ENCODE measurements at regions not wholly inside any gene's neighbourhood (a gene's known extent, or its start where the extent isn't known, plus 50 kb on each side); places are given as distances from the start of the nearest gene placed in this dataset.
"Not testable (repeated sequence)": the region's sequence is repeated elsewhere in the genome, so short reads cannot be mapped to it uniquely, and the experiment has no call there.

DNA sequence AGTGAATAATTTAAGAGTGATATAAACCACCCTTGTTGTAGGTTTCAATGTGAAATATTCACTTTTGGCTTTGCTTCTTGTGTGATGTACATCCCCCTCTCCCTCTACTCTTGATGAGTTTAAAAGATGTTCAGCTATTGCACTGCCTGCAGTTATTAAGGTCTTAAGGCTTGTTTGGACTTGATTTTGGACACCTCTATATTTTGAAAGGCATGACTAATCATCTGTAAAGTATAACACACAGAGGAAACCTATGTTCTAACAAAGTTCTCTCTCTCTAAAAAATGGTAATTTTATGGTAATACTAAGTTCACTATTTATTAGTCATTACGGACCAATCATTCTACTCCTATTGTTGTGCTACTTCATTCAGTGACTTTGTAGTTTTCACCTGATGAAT, 1719.9 kb downstream of the GRIK2 start:
- no peak for DNase-seq

DNA sequence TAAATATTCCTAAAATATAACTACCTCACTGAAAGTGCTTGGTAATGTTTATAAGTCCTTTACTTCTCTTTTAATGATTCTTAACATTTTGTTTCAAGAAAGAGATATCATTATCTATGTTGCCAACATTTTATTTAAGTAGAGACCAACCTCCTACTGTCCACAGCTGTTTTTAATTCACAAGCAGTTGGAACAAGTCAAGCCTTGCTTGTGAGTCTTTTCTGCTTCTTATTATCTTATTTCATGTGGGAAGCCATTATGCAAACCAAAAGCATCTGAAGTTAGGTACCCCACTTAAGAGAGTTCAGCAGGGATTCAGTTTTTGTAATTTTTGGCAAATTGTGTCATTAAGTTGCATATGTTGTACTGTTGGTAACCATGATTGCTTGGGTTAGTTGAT, 1714.5 kb downstream of the GRIK2 start:
- no peak for DNase-seq

DNA sequence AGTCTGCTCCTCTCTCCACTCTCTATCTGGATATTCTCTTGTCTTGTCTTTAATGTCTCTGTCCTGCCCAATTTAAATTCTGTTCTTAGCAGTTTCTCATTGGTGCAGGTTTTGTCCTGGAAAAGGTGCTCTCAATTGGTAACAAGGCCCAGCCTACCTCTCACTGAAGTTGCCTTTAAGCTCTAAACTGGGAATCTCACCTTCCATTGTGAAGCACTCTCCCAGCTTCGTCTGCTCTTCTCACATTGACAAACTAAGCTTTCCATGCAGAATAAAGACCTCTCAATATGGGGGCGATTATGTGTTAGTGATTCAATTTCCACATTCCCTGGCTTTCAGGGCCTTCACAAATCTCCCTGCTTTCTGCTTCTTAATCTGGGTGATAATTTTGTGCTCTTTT, 1712.2 kb downstream of the GRIK2 start:
- DNase-seq: no peak

DNA sequence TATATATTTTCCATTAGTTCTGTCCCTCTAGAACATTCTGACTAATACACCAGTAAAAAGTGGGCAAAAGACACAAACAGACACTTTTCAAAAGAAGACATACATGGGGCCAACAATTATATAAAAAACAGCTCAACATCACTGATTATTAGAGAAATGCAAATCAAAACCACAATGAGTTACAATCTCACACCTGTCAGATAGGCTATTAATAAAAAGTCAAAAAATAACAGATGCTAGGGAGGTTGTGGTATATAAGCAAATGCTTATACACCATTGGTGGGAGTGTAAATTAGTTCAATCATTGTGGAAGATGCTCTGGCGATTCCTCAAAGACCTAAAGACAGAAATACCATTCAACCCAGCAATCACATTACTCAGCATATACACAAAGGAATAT, 1707.8 kb downstream of the GRIK2 start:
- no peak for DNase-seq

DNA sequence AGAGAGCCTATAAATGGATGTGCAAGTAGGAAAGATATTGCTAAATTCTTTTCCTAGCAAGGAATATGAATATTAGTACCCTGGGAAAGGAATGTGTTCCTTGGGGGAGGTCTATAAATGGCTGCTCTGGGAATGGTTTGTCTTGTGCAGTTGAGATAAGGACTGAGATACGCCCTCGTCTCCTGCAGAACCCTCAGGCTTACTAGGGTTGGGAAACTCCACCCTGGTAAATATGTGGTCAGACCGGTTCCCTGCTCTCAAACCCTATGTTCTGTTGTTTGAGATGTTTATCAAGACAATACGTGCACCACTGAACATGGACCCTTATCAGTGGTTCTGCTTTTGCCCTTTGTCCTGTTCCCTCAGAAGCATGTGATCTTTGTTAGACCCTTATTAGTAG, 1698.9 kb downstream of the GRIK2 start:
- not testable (repeated sequence) for DNase-seq

DNA sequence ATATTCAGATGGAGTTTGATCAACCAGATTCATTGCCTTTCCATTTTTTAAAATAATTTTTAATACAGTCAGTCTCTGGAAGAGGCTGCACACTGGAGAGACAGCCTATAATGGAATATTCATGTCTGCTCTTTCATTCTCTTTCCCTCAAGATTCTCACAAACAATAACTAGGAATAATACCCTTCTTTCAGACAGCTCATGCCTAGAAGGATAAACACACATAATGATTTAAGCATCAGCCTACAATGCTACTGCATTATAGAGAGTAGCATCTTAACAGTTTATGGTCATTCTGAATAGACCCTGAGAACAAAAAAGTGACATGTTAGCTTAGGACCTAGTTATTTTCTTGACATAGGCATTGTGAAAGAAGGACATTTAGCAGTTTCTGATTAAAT, 1692.3 kb downstream of the GRIK2 start:
- no peak for DNase-seq

DNA sequence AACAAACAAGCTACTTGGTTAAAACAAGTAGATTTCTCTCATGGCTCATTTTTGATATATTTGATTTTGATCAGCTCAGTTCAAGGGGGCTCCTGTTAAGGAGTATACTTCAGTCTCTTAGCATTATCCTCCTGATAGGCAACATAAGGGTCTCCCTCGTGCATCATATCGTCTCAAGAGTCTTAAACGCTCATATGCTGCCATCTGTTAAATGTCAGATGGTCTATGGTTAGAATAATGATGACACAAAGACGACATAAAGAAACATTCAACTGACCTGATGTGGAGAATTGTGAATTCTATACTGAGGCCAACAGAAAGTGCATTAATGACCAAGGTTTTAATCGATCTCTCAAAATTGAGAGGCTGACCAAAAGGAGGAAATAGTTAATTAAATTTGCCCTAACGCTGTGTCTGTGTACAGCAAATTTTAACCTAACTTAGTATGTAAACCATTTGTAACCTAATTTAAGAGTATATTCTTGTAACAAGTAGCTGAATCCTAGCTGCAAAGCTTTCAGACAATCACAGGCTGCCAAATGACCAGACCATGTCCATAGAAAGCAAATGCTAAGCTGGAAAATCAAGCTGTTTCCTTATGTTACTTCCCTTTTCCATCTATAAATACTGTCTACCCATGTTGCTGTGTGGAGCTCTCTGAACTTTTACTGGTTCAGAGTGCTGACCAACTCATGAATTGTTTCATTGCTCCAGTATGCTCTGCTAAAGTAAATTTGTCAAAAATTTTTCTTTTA, 1688.5 kb downstream of the GRIK2 start:
- no peak for DNase-seq

DNA sequence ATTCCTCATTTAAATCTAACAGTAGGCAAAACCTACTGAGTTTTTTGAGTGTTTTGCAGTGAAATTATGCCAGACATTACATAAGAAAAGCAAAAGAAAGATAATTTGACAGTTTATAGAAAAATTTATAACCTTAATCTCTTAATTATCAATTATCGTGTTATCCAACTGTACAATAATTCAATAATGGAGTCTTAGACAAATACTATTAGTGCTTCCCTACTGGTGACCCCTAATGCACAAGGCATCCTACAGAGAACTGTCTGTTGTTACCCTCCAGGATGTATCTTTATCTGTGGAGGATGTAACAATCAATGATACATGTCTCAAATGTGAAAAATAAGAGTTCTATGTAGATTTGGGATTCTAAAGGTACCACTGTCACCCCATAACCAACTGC, 1687.6 kb downstream of the GRIK2 start:
- DNase-seq: no peak

DNA sequence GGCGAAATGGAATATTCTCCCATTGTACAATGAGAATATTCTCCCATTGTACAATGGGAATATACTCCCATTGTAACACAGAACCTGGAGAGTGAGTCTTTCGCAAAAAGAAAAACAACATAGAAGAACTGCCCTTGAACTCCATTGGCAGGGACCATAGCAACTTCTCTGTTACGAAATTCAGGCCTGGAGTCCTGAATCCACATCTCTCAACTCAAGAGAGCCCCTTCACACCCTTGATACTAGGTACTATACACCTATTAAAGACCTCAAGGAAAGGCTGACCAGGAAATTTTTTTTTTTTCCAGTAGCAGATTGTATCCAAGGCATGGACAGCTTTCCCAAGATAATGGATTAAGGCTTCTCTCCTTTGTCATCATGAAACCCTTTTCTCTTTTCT, 1687.0 kb downstream of the GRIK2 start:
- DNase-seq: no peak

DNA sequence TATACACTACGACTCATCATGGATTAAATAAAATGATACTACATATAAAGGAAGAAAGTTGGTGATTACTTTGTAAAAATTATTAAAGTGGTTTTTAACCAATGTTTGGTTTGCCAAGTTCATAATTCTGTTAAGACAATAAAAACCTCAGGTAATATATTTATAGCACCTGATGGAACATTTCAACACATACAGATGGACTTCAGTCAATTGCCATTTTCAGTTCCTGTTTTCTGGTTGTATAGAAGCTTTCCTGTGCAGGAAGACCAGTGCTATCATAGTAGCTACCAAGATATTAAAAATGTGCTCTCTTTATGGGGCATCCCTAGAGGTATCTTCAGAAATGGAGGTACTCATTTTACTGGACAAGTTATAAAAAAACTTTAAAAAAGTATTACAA, 1686.4 kb downstream of the GRIK2 start:
- no peak for DNase-seq

DNA sequence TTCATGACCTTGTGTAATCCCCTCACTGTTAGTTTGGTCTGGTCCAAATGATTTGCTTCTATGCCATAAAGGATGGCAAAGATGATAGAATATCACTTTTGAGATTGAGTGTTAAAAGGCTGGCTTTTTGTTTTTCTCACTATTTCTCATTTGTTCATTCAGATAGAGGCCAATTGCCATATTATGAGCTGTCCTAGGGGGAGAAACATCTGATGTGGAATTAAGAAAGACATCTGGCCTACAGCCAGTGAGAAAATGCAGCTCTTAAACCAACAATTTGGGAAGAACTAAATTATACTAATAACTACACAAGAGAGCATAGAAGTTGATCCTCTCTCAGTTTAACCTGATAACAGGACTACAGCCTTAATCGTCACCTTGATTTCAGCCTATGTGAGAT, 1668.6 kb downstream of the GRIK2 start:
- no peak for DNase-seq

DNA sequence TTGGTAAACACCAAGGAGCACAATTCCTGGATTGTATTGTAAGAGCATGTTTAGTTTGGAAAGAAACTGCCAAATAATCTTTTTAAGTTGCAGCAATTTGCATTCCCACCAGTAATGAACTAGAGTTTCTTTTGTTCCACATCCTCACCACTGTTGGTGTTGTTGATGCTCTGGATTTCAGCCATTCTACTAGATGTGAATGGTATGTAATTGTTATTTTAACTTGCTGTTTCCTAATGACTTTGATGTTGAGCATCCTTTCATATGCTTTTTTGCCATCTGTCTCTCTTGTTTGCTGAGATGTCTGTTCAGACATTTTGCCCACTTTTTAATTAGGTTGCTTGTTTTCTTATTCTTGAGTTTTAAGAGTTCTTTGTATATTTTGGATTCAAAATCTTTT, 1654.1 kb downstream of the GRIK2 start:
- DNase-seq: no peak

DNA sequence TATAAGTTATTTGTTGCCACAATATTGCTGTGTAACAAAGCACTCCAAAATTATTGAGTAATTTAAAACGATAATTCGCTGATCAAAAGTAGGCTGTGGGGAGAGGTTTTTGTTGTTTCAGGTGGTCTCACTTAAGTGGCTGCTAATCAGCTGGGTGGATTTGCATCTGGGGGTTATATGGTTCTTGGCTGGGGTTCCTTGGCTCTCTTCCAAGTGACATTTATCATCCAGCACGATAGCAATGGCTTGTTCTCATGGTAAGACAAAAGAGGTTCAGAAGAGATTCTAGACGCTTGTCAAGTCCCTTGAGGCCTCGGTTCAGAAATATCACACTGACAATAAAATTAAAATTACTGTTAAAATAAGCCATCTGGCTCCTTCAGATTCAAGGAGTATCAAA, 1648.8 kb downstream of the GRIK2 start:
- DNase-seq: no peak

DNA sequence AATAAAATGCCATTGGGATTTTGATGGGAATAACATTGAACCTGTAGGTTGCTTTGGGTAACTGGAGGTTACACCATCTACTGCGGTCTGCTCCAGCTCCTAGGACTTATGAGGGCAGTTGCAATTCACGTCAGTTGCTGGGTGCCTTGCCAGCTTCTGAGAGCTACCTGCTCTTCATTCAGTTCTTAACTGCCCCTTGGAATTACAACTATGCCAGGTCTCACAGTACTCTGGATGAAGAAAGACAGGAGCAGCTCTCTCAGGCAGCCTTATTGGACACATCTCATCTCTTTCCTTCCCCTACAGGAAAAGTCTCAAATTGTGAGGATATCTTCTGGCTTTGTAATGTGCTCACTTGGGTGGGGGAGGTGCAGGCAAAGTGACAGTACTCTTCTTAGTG, 1643.3 kb downstream of the GRIK2 start:
- no peak for DNase-seq

DNA sequence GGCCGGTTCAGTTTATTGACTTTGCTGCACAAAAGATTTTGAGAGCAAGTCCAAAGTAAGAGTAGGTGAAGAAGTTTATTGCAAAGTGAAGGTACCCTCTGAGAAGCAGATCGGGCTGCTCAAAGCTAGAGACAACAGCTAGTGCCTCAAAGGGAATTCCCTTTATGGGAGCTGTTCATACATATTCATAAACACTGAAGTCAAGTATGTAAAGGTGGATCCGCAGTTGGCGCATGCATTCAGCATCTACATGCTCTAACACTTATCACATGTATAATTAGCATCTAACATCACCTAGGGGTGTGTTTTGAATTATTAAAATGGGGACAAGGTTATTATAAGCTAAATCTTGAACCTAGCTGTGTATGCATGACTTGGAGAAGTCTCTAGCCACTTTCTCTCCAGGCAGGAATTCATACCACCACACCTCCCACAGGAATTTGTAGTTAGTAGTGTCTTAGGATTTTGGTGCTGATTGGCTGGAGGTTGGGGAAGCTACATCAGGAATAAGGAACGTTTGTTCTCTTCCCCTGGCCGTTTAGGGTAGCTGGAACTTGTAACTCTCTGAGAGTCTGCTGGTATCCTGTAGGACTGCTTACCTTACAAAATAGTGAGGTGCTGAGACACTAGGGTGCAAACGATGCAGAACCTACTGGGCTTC, 1633.9 kb downstream of the GRIK2 start:
- DNase-seq: no peak

DNA sequence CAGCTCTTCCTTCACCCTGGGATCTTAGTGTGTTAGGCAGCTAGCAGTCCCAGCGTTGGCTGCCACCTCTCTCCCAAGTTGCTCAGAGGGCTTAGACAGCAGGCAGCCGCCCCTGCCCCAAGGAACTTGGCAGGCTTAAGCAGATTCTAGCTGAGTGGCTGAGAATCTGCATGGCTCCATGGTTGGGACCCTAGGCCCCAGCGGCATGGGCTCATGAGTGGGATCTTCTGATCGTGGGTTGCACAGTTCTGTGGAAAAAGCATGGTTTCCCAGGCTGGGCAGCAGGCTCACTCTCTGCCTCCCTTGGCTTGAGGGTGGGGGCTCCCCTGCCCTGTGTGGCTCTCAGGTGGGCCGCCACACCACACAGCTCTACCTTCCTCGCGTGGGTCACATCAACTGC, 1624.9 kb downstream of the GRIK2 start:
- DNase-seq: no peak

DNA sequence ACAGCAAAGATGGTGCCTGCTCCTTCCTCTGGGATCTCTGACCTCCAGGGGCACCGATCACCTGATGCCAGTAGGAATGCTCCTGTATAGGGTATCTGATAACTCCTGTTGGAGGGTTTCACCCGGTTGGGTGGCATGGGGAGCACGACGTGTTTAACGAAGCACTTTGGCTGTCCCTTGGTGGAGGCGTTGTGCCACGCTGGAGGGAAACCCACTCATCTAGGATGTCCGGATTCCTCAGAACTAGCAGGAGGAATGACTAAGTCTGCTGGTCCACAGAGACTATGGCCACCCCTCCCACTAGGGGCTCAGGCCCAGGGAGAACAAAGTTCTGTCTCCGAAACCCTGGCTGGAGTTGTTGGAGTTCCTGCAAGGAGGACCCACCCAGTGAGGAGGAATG, 1624.4 kb downstream of the GRIK2 start:
- DNase-seq: no peak

DNA sequence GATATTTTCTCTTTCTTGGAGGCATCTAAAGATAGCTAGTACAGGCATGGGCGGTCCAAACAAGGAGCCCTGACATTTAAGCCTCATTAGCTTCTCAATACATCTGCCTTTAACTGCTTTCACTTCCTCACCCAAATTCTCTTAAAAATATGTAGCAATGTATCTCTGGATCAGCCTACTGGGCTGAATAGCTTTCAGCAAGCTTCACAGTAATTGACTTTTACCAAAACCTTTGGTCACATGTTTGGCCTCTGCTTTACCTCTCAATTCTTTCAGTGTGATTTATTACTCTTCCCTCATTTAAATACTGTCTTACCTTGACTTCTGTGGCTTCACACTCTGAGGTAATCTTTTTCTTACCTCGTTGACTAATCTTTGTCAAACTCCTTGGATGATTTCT, 1618.1 kb downstream of the GRIK2 start:
- DNase-seq: no peak

DNA sequence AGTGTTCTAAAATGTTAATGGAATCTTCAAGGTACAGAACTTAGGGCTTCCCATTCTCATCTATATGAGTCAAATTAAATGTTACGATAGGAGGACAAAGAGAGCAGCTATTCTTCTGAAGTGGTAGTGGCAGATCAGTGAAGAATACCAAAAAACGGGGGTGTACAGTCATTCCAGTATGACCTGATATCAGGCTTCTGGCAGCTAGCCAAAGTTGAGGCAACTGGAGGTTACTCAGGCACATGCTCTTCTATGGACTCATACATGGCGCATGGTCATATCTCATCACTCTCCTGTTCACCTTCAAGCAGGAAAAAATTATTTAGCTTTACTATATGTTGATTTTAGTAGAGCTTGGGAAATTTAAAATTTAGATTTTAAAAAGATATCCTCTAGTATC, 1608.8 kb downstream of the GRIK2 start:
- no peak for DNase-seq

DNA sequence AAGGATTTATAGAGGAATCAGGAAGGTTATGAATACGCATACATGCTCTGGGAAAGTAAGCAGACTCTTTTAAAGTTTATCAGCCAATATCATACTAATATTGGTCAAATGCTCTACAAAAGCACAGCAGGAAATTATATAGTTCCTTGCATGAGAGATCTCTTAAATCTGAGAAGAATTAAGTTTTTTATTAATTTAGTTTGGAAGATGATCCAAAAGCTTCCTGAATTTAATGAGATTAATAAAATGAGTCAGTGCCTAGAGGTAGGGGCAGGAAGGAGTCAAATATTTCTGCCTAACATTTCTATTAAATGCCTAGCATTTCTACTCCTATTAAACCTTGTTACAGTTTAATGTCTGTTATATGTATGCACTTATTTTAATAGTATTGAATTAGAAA, 1608.2 kb downstream of the GRIK2 start:
- DNase-seq: no peak

DNA sequence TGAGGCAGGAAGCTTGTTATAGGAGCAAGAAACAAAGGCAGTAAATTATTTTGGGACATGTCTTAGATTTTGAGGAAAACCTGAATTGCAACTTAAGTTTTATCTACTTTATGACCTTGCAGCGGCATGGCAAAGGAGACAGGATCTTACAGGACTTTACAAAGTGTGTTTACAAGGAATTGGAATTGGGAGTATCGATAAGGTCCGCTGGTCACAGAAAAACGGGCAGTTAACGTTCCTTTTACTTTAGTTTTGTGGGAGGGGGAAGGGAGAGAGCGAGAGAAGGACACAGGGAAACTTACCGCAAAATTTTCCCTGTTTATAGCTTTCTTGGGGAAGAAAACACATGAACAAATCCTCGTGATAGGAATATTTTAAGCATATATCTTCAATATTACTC, 1607.2 kb downstream of the GRIK2 start:
- no peak for DNase-seq

DNA sequence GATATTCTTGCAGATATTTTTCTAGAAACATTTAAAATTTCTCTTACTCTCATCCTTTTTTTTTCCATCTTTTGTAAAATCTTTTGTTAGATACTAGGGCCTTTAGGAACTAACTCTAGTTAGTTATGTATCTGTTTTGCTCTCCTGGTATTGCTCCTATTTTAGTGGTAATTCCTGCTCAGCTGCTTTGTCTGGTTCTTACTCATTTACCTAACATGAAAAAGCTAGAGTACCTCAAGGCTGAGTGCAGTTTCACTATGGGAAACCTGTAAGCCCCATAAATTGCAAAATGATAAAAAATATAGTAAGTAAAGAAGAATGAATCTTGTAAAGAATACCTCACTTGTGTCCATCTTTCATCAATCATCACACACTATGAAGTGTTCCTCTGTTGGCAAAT, 1602.0 kb downstream of the GRIK2 start:
- no peak for DNase-seq

DNA sequence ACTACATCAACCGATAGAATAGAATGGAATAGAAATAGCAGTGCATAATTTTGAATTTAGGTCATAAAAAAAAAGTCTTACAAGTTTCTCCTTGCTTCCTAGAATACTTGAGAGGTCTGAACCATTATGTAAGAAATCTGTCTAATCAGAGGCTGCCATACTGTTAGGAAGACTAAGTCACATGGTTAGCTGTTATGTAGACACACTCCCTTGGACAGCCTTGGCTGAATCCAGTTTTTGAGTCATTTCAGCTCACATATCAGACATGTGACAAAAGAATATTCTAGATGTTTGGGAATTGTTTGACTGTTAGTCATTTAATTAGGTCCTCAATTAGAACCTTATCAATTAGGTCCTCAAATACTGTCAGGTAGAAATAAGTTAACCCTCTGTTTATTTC, 1601.4 kb downstream of the GRIK2 start:
- no peak for DNase-seq

DNA sequence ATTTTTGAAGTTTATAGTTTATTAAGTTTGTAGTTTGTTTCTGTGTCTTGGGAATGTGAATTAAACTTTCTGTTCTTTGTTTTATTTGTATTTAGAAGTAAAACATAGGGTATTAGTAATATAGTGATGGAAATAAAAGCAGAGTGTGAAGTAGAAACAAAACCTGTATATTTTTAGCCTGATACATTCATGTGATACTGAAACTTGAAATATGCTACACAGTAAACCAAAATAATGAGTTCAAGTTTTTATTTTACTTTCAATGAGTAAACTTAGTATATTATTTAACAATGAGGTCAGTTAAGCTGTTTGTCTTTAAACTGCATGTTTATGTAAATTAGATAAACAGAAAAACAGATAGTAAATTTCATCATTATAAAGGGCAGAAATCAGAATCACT, 1592.6 kb downstream of the GRIK2 start:
- no peak for DNase-seq

DNA sequence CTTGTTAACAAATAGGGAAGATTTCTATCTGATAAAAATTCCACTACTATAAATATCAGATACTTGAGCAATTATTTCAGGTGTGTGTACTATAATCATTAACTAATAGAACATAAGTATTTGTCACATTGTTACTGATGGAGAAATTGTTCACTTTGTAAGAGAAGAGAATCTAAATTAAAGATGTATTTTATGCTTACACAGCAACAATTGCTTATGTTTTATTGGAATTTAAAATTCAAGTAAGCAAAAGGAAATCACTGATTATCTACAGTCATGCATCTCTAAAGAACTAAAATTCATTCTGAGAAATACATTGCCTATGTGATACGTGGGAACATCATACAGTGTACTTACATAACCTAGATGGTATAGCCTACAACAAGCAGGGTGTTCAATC, 1590.8 kb downstream of the GRIK2 start:
- no peak for DNase-seq
